ENCODE measurements at regions not wholly inside any gene's neighbourhood (a gene's known extent, or its start where the extent isn't known, plus 50 kb on each side); places are given as distances from the start of the nearest gene placed in this dataset.
"Not testable (repeated sequence)": the region's sequence is repeated elsewhere in the genome, so short reads cannot be mapped to it uniquely, and the experiment has no call there.

- DNase-seq = peak in 1 of 2 experiments; percentile 25
- TF ChIP-seq GATA1 (IDR thresholded peaks at IDR 0.05; ENCODE audit: low read depth, low read length) = no peak
- no peak for TF ChIP-seq POLR2A (IDR thresholded peaks at IDR 0.05; ENCODE audit: low read length)
These were observed 77.2 kb upstream of the NDUFV2 start for GRCh38 chr18:9025091-9025838.

- TF ChIP-seq GATA1 (IDR thresholded peaks at IDR 0.05; ENCODE audit: low read depth, low read length) (no peak), POLR2A (IDR thresholded peaks at IDR 0.05; ENCODE audit: low read length) (no peak)
- no peak for DNase-seq
These were observed 73.4 kb upstream of the NDUFV2 start for GRCh38 chr18:9029131-9029530.

- TF ChIP-seq GATA1 (IDR thresholded peaks at IDR 0.05; ENCODE audit: low read depth, low read length) = no peak
- TF ChIP-seq POLR2A (IDR thresholded peaks at IDR 0.05; ENCODE audit: low read length) = no peak
- DNase-seq = peak; percentile 56 to 86
These were observed 70.0 kb upstream of the NDUFV2 start for GRCh38 chr18:9032519-9032918.

DNA sequence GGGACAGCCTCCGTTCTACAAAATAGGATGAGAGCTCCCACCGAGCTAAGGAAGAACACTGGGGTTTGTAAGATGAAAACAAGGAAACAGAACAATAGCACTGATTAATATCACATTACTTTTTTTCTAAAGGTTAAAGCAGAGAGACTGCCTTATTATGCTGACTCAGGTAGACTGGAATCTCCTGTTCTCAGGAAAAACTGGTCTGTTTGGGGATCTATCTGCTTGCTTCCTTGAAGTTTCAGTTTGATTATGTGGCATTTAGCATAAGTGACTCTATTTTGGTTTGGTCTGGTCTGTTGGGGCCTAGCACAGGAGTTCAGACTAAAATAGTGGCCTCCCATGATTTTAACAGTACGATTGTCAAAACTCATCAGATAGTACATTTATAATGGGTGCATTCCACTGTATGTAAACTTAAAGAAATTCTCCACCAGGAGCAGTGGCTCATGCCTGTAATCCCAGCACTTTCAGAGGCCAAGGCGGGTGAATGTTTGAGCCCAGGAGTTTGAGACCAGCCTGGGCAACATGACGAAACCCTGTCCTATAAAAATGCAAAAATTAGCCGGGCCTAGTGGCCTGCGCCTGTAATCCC is 64.1 kb upstream of the NDUFV2 start:
- DNase-seq = no peak
- TF ChIP-seq GATA1 (IDR thresholded peaks at IDR 0.05; ENCODE audit: low read depth, low read length) (no peak), POLR2A (IDR thresholded peaks at IDR 0.05; ENCODE audit: low read length) (no peak)

DNA sequence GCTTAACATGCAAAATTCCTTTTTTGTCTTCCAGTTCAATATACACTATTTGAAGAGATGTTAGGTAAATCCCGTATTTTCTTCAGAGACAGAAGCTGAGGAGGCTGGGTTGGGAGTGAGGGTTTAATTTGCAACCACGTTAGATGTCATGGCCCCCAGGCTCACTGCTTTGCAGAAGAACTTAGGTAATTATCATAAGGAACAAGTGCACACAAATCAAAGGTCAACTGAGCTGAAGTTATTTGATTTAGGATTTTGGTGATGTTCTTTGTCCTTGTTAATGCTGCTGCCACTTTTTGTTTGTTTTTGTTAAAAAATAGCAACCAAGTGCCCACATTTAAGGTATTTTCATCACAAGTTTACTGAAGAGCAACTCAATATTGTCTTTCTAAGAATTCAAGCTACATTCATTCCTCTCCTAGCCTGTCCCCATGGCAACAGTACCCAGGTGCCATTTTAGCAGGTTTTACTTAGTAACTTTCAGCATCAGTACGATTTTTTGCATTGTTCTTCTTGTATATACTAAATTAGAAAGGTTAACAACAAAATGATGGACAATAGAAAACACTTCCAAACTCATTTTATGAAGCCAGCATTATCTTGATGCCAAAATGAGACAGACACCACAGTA is 62.9 kb upstream of the NDUFV2 start:
- no peak for DNase-seq
- TF ChIP-seq GATA1 (IDR thresholded peaks at IDR 0.05; ENCODE audit: low read depth, low read length) (no peak), POLR2A (IDR thresholded peaks at IDR 0.05; ENCODE audit: low read length) (no peak)

DNA sequence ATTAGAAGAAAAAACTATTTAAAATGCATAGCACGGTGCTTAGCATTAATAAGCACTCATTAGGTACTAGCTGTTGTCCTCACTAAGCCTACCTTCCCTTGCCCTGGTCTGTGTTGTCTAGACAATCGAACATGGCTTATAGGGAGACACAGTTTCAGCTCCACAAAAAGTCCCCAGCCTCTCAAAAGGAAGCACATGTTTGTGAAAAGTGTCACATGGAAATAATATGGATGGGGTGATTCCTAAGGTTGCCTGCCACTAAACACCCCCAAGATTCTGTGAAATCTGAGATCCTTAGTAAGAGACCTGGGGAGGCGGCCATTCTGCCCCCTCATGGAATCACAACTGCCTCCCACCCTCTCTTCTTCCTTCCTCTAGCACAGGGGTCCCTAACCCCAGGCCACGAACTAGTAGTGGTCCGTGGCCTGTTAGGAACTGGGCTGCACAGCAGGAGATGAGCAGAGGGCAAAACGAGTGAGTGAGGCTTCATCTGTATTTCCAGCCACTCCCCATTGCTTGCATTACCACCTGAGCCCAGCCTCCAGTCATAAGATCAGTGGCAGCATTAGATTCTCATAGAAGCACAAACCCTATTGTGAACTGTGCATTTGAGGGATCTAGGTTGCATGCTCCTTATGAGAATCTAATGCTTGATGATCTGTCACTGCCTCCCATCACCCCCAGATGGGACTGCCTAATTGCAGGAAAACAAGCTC is 59.6 kb upstream of the NDUFV2 start:
- TF ChIP-seq POLR2A (IDR thresholded peaks at IDR 0.05; ENCODE audit: low read length) = no peak
- no peak for TF ChIP-seq GATA1 (IDR thresholded peaks at IDR 0.05; ENCODE audit: low read depth, low read length)
- DNase-seq = no peak

DNA sequence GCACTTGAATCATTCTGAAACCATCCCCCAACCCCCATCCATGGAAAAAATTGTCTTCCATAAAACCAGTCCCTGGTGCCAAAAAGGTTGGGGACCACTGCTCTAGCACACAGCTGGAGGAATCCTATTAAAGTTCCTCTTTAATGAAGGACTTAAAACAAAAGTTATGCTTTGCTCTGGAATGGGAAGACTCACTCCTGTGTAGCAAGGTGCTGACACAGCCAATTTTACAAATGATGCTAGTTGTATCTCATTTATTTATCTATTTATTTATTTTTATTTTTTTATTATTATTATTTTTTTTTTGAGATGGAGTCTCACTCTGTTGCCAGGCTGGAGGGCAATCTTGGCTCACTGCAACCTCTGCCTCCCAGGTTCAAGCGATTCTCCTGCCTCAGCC is 58.9 kb upstream of the NDUFV2 start:
- no peak for TF ChIP-seq POLR2A (IDR thresholded peaks at IDR 0.05; ENCODE audit: low read length)
- no peak for TF ChIP-seq GATA1 (IDR thresholded peaks at IDR 0.05; ENCODE audit: low read depth, low read length)
- DNase-seq = no peak

- no peak for DNase-seq
These were observed 54.8 kb upstream of the NDUFV2 start for GRCh38 chr18:9047715-9048114.

GRCh38 chr18:9048236-9048635 is 54.3 kb upstream of the NDUFV2 start:
- TF ChIP-seq GATA1 (IDR thresholded peaks at IDR 0.05; ENCODE audit: low read depth, low read length) (no peak), POLR2A (IDR thresholded peaks at IDR 0.05; ENCODE audit: low read length) (no peak)
- no peak for DNase-seq

More at GRCh38 chr18:9047715-9048114, 54.8 kb upstream of the NDUFV2 start:
- TF ChIP-seq GATA1 (IDR thresholded peaks at IDR 0.05; ENCODE audit: low read depth, low read length) (no peak), POLR2A (IDR thresholded peaks at IDR 0.05; ENCODE audit: low read length) (no peak)

DNA sequence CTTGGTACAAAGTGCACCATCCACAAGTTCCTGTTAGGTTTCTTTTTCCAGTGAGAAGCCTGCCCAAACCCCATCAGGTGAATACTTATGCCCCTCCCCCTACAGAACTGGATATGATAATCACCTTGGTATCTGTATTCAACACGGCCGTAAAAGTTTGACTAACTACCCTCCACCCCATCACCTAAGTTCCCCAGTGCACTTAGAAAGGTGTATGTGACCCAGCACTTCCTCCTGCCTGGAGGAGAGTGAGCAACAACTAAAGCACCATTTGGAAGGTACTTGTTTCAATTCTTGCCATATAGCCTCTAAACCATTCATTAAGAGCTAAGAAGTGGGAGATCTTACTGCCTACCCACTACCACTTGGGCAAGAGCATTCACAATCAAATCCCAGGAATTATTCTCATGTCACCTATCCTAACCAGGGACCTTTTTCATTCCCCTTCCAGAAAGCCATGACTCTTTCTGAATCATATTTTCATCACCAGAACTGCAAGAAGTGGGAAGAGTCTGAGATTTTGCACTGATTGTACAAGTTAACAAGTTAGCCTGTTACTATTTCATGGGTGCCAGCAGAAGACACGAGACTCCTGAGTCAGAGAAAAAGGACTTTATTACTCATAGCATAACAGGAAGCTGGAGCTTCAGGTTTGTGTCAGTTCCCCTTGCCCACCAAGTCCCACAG is 53.5 kb upstream of the NDUFV2 start:
- TF ChIP-seq POLR2A (IDR thresholded peaks at IDR 0.05; ENCODE audit: low read length) = no peak
- no peak for TF ChIP-seq GATA1 (IDR thresholded peaks at IDR 0.05; ENCODE audit: low read depth, low read length)
- no peak for DNase-seq

GRCh38 chr18:9049495-9049809 is 53.0 kb upstream of the NDUFV2 start:
- DNase-seq = peak in 1 of 2 experiments; percentile 20
- TF ChIP-seq GATA1 (IDR thresholded peaks at IDR 0.05; ENCODE audit: low read depth, low read length) (no peak), POLR2A (IDR thresholded peaks at IDR 0.05; ENCODE audit: low read length) (no peak)

- not testable (repeated sequence) for DNase-seq
These were observed 51.7 kb upstream of the NDUFV2 start for GRCh38 chr18:9050628-9051284.

Data from erythroblast (primary cell).